Muscle of arm (tissue), 1 donor: ENCODE measurements at regions not wholly inside any gene's neighbourhood (a gene's known extent, or its start where the extent isn't known, plus 50 kb on each side); places are given as distances from the start of the nearest gene placed in this dataset.
"Not testable (repeated sequence)": the region's sequence is repeated elsewhere in the genome, so short reads cannot be mapped to it uniquely, and the experiment has no call there.

Experiments
- DNase-seq: peaks from one replicate; pipeline ENCODE4 v3.0.0-alpha.2; 2013

DNA sequence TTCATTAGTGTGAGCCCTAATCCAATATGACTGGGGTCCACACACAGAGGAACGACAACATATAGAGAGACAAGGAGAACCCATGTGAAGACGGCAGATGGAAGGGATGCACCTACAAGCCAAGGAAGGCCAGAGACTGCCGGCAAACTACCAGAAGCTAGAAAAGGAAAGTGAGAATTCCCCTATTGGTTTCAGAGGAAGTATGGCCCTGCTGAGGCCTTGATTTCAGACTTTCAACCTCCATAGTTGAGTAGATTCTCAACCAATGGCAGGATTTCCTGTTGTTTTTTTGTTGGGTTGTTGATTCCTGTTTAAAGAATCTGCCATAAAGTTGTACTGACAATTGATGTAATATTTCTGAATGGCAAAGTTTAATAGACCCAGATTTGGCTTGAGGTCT lies 241.5 kb downstream of the SATB2 start:
- no peak for DNase-seq

DNA sequence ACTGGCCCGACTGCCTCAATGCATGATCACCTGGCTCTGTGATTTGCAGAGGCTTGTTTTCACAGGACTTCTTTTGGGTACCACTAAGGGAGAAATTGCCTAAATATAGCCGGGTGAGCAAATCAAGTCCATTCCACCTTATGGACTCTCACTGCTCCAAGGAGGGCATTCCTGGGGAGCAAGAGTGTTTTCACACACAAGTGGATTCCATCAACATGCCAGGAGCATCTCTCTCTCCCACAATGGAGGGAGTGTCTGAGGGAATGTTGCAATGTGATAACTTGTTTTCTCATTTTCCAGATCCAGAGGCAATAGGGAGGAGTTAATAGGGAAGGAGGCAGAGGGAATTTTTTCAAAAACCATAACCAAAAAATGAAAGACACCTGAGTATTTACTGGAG lies 250.7 kb downstream of the SATB2 start:
- DNase-seq: no peak

DNA sequence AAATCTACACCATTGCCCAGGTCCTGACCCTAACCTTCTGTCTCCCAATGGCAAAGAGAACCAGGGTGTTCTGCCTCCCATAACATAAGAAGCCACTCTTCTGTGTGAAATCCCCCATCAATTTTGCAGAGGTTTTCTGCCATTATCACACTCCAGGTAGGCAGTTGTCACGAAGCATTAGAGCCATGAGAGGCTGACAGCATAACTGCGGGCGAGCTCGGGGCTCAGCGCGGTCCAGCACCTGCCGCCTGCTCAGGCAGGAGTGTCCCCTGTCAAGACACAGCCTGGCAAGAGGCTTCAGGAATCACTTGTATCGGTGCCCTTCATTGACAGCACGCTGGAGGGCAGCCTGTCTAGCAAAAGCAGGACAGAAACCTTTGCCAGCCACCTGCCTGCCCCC lies 251.2 kb downstream of the SATB2 start:
- no peak for DNase-seq

DNA sequence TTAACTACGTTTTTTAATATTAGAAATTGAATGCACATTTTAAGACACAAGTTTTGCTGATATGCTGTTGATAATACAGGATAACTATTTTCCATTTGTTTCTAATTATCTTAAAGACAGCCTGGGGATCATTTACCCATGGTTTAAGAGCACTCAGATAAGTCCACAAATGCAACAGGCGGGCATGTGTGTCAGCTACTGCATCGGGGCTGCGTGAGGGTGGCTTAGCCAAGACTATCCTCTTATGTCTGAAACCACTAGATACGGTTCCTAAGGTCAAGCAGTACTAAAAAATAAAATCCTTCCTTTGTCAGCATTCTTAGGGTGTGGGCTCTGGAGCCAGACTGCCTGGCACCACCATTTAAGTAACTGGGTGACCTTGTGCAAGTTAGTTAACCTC lies 254.8 kb downstream of the SATB2 start:
- no peak for DNase-seq

DNA sequence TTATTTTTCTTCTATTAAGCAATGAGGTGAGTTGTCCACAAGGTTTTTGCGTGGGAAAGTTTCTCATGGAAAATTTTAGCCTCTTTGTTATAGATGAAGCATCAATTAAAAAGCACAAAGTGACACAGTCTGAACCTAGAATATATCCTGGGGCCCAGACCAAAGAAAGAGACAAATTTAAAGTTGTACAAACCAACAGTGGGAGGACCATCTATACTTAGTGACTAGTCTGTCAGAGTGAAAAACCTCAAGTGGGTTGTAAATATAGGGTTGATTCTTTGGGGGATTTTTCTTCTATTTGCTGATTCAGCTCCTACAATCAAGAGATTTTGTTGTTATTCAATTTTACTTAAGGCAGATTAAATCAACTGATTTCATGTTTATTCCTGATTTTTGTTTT lies 256.2 kb downstream of the SATB2 start:
- no peak for DNase-seq

DNA sequence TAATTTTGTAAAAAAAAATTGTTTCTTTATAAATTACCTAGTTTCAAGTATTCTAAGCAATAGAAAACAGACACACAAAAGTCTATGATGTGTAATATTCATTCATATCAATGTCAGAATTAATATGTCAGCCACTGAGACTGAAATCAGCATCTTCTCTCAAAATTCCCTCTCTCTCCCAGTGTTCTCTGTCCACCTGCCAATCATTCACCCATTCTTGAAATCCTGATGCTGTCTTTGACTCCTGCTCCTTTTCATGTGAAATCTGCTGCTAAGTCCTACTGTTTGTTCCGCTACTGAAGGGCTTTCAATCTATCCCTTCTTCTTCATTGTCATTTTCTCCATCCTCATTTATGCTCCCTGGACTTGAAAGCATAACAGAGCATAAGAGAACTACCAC lies 257.9 kb downstream of the SATB2 start:
- DNase-seq: no peak

DNA sequence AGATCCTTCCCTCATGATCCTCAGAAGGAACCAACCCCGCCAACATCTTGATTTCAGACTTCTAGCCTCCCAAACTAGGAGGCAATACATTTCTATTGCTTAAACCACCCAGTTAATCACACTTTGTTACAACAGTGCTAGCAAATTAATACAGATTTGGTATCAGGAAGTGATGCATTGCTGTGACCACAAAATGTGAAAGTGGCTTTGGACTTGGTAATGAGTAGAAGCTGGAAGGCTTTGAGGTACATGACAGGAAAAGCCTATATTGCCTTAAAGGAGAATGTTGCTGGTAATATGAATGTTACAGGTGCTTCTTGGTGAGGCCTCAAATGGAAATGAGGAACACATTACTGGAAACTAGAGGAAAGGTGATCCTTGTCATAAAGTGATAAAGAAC lies 260.3 kb downstream of the SATB2 start:
- DNase-seq: no peak

DNA sequence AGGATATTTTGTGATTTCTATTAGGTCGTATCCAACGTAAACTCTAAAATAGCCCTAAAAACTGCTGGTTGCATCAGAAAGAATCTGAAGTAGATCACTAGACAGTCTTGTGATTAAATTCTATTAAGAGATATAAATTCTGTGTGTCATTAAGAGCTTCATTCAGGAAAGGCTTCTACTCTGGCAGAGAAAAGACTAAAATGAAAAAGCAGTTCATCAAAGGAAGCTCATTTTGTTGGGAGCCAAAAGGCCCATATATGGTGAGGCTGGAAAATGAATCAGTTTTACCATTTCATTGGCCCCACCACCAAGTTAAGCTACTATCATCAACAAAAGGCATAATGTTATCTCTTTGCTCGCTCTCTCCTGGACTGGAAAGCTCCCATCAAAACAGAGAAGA lies 261.1 kb downstream of the SATB2 start:
- DNase-seq: no peak

DNA sequence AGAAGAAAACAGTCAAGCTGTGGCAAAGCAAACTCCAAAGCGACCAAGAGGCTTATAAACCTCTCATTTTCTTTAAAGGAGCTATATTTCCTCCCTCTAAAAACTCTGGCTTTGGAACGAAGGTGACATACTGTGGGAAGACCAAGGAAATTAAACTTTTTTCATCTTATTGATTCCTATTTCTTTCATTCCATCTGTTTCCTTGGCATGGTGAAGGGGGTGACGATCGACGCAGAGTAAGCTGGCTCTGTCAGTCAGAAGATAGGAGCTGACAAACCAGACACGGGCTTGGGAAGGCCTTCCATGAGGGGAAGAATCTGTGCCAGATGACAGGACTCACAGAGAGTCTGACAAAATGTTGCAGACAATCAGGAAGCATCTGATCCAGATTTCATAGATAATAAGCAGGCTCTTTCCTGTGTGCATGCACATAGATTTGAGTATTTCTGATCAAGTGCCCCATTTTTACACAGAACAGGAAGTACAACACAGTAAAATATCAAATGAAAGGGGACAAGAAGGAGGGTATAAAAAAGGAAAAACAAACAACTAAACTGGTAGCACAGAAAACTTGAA lies 261.7 kb downstream of the SATB2 start:
- DNase-seq: no peak

DNA sequence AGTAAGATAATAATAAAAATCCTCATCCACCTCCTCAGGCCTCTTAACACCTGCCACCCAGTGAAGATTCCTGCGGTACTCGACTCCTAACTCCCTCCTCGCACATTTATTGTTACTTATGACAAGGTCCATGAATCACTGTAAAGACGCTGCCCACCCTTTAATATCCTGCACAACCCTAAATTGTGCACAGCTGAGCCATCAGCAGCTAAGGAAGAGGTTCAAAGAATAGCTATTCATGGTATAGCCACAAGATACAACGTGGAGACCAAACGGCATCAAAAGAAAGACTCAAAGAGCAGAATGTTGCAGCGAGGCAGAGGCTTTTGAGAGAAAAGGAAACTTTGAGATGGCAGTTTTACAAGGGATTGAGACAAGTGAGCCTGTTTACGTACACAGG lies 266.3 kb downstream of the SATB2 start:
- DNase-seq: no peak

DNA sequence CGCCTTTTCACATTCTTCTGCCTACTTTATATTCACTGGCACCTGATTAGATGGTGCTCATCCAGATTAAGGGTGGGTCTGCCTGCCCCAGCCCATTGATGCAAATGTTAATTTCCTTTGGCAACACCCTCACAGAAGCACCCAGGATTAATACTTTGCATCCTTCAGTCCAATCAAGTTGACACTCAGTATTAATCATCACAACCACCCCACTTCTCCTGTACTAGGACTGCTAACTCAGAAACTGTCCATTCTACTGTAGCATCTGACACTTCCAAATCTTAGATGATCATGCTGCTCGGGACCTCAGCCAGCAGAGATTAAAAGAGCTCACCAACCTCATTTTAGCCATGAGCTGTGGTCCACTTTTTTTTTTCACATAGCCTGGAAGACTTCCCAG lies 268.5 kb downstream of the SATB2 start:
- DNase-seq: no peak

DNA sequence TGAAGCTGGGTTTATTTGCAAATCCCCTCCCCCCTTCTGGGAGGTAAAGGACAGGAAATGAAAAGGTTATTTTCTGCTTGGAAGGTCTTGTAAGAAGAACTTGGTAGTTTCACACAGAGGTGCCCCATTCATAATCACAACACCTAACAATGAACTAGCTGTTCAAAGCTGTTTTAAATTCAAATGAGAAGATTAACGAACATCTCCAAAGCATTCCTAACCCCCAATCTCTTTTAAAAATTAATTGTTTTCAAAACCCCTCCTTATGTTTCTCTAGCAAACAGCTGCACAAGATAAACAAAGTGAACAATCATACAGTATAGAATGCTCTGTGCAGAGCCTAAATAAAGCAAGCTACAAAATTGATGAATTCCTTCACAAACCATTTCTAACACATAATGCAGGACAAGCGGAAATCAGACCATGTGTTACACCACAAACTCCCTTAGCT lies 271.4 kb downstream of the SATB2 start:
- no peak for DNase-seq

DNA sequence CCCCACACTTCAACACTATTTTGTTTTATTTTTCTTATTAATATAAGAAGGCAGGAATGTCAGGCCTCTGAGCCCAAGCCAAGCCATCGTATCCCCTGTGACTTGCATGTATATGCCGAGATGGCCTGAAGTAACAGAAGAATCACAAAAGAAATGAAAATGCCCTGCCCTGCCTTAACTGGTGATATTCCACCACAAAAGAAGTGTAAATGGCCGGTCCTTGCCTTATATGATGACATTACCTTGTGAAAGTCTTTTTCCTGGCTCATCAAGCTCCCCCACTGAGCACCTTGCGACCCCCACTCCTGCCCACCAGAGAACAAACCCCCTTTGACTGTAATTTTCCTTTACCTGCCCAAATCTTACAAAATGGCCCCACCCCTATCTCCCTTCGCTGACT lies 272.6 kb downstream of the SATB2 start:
- DNase-seq: not testable (repeated sequence)

DNA sequence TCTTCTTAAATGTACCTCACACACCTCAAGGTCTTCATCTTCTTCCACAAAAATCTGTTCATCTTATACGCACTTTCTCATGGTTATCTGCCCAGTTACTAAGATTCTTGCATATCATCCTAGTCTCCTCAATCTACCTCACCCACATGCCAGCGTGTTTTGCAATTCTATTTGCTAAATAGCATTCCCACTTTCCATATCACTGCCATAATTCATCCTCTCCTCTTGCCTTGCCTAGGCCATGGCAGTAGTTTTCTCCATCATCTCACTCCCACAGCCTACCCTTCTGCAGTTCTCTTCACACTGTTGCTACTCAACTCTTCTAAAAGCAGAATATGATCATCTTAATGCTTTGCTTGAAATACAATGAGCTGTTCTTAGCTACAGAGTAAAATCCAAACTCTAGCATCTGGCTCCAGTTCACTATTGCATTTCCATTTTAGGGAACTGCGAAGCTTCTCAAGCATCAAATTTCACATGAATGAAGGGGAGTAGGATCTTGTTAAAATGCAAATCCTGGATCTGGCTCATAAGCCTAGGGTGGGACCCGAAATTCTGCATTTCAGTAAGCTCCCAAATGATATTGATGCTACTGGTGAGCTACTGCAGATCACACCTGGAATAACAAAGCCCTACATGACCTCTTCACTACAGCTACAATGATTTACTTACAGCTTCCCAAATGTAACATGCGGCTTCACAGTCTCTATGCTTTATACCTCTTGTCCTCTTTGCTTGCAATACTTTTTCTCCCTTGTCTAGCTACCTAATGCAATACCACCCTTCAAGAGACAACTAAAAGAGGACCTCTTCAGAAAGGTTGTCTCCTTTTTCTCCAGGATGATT lies 293.9 kb downstream of the SATB2 start:
- no peak for DNase-seq

DNA sequence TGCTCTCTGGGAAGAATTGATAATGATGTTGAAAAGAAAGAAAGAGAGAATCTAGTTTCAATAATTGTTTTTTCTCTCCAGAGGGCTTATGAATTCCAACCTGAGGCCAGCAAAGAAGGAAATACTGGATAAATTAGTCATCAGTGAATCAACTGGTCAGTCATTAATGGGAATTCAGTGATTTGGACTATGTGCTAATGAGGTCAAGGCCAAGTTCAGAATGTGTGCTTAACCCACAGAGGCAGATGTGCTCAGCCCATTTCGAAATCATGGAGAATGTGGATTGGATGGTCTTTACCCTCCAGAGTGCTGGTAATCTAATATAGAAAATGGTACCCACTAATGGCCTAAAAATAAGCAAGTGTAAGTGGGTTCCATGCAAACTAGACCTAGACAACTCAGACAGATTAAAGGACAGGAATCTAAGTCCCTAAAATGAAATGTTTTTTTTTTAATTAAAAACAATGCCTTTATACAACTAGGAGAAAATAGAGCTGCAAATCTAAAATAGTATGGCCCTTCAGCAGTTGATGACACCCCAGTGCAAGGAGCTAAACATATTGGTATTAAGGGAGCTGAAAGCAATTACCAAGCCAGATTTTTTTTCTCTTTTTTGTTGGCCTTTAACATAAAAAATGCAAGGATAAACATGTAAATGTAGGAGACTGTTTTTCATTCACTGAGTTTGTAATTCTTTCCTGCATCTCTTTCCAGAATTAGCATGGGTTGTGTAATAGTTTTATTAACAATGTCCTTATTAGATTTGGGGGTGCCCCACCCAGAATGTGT lies 296.9 kb downstream of the SATB2 start:
- no peak for DNase-seq

DNA sequence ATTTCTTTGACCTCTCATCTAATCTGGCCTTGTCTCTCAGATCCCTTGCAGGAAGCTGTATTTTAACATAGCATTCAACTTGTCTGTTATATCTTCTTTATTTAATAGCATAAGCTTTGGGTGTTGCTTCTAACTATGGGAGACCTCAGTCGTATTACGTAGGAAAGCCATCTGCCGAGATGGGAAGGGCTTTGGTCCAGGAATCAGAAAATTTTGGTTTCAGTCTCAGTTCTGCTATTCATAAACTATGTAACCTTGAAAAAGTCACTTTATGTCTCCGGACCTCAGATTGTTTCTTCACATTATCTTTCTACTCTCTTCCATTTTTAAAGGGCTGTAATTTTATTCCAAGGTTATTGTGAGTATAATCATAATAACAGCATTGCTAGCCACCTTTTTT lies 297.7 kb downstream of the SATB2 start:
- DNase-seq: no peak

DNA sequence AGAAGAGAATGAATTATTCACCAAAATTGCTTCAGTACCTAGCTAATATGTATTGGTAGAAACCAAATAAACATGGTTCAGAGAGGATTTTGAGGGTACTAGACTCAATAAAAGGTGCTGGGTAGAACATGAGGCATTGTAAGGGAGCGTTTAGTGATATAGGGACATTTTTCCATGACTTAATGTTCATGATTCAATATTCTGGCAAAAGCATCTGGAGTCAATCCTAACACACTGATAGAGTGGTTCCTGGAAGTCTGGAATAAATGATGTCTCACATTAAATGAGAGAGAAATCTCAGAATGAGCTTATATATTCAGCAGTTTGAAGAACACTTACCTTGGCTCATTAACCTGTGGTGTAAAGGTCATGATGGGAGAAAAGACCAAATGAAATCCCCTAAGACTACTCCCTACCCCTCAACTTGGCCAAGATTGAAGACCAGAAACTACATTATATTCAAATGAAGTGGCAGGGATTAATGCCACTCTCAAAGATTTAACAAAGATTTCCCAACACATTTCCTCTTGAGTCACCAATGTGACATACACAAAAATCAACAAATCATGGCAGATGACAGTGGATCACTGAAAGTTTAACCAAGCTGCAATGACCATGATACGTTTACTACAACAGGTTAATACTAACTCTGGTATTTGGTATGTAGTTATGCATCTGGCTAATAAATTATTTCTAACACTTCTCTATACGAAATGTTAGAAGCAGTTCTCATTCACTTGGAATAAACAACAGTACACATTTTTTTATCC lies 309.5 kb downstream of the SATB2 start:
- no peak for DNase-seq

DNA sequence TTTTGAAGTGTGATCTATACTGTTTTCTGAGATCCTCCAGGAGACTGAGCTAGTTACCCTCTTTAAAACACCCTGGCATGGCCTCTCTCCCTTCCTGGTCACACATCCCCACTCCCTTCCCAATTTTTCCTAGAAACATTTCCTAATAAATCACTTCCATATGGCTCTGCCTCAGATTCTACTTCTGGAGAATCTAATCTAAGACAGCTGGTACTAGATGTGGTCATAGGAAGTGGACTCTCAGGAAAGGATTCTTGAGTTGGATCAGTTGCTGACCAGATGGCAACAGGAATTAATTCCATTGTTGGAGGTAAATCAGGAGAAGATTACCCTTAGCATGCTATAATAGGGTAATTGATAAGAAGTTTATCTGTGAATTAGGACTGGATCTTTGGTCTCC lies 310.5 kb downstream of the SATB2 start:
- DNase-seq: no peak

DNA sequence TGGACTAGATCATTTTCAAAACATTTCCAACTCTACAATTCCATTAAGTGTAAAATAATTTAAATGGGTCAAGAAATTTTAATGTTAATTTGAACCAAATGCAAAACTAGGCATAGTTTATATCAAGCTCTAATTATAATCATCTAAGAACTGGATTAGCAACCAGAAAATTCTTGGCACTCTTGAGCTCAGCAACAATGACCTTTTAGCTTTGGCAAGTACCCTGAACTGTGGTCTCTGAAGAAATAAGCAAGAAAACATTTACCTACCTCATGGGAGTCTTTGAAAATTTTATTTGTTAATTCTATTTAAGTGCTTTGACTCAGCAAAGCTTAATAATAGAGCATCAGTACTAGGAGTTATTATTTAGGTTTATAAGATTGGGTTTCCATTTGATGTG lies 313.2 kb downstream of the SATB2 start:
- DNase-seq: no peak

DNA sequence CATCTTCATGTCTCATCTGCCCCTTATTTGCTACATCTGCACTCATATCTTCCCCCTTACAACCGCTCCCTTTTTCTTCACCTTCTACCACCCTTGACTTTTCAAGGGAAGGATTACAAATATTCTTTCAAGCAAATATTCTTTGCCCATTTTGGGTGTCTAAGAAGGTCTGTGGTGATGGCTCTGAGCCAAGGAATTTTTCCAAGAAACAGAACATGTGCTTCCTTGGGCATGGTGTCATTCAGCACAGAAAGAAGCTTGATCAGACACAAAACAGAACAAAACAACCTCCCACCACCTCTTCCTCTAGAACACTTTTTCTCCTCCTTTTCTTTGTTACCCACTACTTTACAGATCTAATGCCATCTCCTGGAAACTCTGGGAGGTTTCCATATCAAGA lies 313.7 kb downstream of the SATB2 start:
- no peak for DNase-seq

DNA sequence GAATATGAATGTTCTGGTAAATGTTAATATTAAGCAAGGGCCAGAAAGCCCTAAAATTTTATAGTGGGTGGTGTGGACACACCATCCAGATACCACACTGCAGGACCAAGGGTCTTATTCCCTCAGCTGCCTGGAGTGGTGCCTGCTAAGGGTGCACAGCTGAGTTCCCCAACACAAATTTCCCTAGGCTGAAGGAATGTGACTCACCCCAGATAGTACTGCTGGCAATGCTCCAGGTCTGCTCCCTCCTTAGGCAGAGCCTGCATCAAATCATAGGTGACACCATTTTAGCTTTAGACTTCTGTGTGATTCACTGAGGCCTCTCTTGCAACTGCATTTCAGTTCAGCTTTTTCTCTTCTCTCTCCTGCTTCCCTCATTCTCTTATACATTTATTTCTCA lies 321.1 kb downstream of the SATB2 start:
- DNase-seq: no peak

DNA sequence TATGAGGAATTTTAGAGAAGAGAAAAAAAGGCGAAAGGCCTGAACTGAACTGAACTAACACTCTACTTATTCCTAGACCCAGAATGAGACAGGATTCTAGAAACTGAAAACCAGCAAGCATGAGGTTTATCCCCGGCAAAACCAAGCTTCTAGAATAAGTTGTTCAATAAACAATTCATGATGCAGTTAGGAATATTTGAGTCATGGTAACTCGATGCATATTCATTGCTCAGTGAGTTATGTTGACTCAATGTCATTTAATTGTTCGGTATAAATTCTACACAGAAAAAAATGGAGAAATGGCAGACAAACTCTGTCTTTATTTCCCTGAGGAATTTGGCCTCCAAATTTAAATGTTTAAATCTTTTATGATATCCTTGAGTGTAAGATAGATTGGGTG lies 321.5 kb downstream of the SATB2 start:
- no peak for DNase-seq
